EH (cell line): ENCODE measurements at regions not wholly inside any gene's neighbourhood (a gene's known extent, or its start where the extent isn't known, plus 50 kb on each side); places are given as distances from the start of the nearest gene placed in this dataset.
"Not testable (repeated sequence)": the region's sequence is repeated elsewhere in the genome, so short reads cannot be mapped to it uniquely, and the experiment has no call there.

Experiments
- DNase-seq: peaks from one replicate; pipeline ENCODE4 v3.0.0-alpha.2; 2015; ENCODE audit warnings: low read depth

- DNase-seq: peak; percentile 32
Observed at GRCh38 chr3:194884649-194885315, 199.1 kb downstream of the FAM43A start.

- DNase-seq: no peak
Observed at GRCh38 chr3:194885766-194886165, 200.1 kb downstream of the FAM43A start.

GRCh38 chr3:194886836-194887235, 201.2 kb downstream of the FAM43A start:
- DNase-seq: no peak

- not testable (repeated sequence) for DNase-seq
Observed at GRCh38 chr3:194888062-194888461, 202.4 kb downstream of the FAM43A start.

GRCh38 chr3:194888916-194889315, 203.2 kb downstream of the FAM43A start:
- no peak for DNase-seq

- no peak for DNase-seq
Observed at GRCh38 chr3:194890091-194890490, 204.4 kb downstream of the FAM43A start.

GRCh38 chr3:194893121-194893987, 207.7 kb downstream of the FAM43A start:
- DNase-seq: no peak

- DNase-seq: no peak
Observed at GRCh38 chr3:194894538-194894937, 208.9 kb downstream of the FAM43A start.

- DNase-seq: no peak
Observed at GRCh38 chr3:194900854-194901522, 215.3 kb downstream of the FAM43A start.

GRCh38 chr3:194903447-194903846, 217.8 kb downstream of the FAM43A start:
- DNase-seq: not testable (repeated sequence)

GRCh38 chr3:194904999-194905398, 219.3 kb downstream of the FAM43A start:
- not testable (repeated sequence) for DNase-seq

GRCh38 chr3:194905696-194906095, 220.0 kb downstream of the FAM43A start:
- no peak for DNase-seq

GRCh38 chr3:194906229-194906629, 220.5 kb downstream of the FAM43A start:
- DNase-seq: peak; percentile 17

- no peak for DNase-seq
Observed at GRCh38 chr3:194906970-194907629, 221.4 kb downstream of the FAM43A start.

GRCh38 chr3:194907811-194908210, 222.1 kb downstream of the FAM43A start:
- no peak for DNase-seq

GRCh38 chr3:194908496-194908895, 222.8 kb downstream of the FAM43A start:
- no peak for DNase-seq

- no peak for DNase-seq
Observed at GRCh38 chr3:194908972-194909371, 223.3 kb downstream of the FAM43A start.

- DNase-seq: no peak
Observed at GRCh38 chr3:194910414-194910984, 224.8 kb downstream of the FAM43A start.

- DNase-seq: no peak
Observed at GRCh38 chr3:194913316-194913715, 227.6 kb downstream of the FAM43A start.

GRCh38 chr3:194924889-194925288, 239.2 kb downstream of the FAM43A start:
- DNase-seq: not testable (repeated sequence)

- DNase-seq: no peak
Observed at GRCh38 chr3:194925614-194926013, 239.9 kb downstream of the FAM43A start.

GRCh38 chr3:194928227-194928626, 242.5 kb downstream of the FAM43A start:
- DNase-seq: peak; percentile 72
